ENCODE measurements at regions not wholly inside any gene's neighbourhood (a gene's known extent, or its start where the extent isn't known, plus 50 kb on each side); places are given as distances from the start of the nearest gene placed in this dataset.

DNA sequence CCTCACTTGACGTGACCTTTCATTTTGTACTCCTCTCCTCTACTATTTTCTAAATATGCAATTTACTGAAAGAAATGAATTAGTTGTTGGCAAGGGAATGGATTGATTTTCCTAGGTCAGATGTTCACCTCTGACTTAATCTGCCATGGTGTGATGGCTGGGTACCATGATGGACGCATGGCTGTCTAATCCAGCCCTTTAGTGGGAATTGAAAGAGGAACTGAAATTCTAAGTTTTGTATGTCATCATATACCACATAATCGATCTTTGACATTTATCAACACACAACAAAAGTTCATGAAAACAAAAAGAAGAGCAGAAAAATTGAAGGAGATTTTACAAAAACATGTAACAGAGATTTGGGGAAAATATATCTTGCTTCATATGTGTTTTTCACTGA, 331.3 kb upstream of the SNX7 start:
- DNase-seq (ENCODE audit: low read depth) = no peak

DNA sequence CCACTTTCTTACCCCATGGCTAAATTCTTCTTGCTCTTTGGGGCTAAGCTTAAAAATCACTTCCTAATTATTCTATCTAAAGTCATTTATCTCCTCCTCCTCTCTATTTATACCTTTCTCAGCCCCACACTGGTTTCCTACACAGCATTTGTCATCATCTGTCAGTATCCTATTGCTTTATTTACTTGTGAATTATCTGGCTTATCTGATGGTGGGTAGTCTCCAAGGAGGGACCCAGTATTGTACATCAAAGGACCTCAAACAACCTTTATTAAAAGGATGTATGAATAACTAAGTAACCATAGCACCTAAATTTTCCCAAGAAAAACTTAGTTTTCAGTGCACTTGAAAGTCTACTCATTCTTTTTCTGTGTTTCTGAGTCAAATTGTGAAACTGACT, 332.7 kb upstream of the SNX7 start:
- no peak for DNase-seq (ENCODE audit: low read depth)

DNA sequence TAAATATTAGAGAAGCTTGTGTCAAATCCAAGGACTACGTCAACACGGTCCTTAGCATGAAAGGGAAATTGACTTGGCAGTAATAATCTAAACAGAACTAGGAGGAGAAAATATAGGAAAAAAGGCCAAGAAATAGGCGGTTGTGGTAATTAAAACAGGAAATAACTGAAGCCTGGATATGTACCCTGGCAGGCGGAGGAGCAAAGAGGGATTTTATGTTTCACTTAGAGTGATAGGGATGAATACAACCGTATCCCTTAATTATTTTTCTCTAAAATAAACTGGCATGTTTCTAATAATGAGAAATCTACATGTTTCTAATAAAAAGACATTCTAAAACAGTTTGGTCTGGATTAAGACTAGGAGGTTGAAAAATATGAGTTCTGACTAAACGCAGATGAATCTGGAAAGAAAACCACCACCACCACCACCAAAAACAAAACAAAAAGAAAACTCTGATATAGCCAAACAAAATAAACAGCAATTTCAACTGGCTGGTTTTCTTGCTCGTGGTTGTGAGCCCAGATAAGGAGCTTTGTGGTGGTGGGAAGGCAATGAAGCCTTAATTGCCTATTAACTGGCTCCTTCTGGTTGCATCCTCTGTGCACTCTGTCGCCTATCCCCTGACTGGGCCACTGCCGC, 334.2 kb upstream of the SNX7 start:
- peak; percentile 74 for DNase-seq (ENCODE audit: low read depth)

DNA sequence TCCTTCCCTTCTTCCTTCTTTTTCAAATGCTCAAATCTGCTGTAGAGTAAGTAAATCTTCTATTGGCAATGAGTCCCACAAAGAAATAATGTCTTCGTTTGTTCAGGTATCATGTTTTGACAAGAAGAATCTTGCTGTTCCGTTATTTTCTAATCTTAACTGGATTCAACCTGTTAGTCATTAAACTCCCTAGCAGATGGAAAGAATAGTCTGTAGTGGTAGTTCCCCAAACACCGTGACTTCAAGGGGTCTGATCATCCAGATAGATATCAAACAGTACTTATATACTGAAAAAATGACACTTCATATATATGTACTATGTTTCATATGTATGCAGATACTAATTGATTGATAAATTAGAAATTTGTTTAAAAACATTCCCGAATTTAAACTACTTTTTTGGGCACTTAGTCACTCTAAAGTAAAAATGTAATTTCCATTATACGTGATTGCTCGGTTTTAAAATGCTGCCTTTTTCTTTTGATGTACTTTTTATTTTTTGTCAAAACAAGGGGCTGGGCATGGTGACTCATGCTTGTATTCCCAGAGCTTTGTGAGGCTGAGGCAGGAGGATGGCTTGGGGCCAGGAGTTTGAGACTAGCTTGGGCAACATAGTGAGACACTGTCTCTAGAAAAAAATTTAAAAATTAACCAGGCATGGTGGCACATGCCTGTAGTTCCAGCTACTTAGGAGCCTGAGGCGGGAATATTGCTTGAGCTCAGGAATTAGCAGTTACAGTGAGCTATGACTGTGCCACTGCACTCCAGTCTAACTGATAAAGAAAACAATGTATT, 335.7 kb upstream of the SNX7 start:
- peak; percentile 97 for DNase-seq (ENCODE audit: low read depth)

DNA sequence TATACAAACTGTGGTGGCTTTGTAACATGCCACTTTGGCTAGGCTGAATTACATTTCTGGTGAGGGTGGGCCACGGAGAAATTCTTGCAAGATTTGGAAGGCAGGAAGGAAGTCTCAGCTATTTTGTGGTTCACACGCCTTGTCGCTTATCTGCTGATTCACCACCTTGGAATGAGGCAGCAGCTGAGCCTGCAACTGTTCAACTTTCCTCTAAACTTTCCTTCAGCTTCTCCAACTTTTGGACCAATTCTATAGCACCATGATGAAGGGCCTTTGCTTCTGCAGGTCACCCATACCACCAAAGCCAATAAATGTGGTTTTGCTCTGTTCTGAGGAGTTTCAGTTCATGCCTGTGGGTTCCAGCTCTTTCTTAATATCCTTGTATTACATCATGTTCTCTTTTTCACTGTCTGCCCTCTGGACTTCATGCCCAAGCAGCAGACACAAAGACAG, 337.6 kb upstream of the SNX7 start:
- DNase-seq (ENCODE audit: low read depth) = peak; percentile 98

DNA sequence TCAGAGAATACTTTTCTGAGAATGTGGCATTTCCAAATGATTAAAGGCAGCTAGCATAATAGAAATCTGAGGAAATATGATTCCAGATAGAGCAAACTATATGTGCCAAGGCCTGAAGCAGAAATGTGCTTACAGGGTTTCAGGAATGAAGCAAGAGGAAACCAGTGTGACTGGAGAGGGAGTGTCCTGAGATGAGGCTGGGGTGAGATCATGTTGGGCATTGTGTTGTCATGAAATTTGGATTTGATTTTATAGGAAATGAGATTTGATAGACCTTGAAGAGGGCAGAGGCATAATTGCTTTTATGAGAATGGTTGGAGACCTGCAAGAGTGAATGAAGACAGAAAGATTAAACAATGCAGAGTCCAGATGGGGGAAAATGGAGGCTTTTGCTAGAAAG, 338.1 kb upstream of the SNX7 start:
- DNase-seq (ENCODE audit: low read depth) = peak; percentile 92

DNA sequence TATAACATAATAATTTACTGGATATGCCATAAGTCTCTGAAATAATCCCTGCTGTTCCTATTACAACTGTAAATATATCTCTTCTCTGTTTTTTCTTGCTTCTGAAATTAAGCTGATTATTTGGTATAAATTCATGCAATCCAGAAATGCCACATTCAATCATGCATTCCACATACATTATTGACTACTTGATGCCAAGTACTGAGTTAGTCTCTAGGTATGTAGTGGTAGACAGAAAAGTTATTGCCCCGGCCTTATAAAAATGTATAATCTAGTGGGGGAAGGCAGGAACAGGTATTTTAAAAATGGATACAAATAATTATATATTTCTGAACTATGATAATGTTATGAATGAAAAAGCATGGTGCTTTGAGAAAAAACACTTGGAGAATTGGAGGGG, 338.6 kb upstream of the SNX7 start:
- DNase-seq (ENCODE audit: low read depth) = peak; percentile 74

DNA sequence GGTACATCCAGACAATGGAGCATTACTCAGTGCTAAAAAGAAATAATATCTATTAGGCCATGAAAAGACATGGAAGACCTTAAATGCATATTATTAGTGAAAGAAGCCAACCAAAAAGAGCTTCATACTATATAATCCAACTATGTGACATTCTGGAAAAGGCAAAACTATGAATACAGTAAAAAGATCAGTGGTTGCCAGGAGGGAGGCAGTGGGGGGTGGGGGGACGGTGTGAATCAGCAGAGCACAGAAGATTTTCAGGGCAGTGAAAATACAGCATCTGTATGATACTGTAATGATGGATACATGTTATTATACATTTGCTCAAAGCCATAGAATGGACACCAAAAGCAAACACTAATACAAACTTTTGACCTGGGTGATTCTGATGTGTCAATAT, 339.4 kb upstream of the SNX7 start:
- peak; percentile 39 for DNase-seq (ENCODE audit: low read depth)

DNA sequence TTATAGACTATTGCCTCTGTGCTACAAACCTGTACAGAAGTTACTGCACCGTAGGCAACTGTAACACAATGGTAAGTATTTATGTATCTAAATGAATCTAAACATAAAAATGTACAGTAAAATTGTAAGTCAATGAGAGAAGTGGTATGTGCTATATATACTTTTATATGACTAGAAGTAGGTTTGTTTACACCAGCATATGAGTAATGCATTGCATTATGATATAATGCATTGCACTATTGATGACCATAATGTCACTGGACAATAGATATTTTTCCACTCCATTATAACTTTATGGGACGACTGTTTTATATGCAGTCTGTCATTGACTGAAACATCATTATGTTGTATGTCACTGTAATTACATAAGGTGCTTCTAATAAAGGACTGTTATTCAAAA, 340.3 kb upstream of the SNX7 start:
- peak; percentile 59 for DNase-seq (ENCODE audit: low read depth)

DNA sequence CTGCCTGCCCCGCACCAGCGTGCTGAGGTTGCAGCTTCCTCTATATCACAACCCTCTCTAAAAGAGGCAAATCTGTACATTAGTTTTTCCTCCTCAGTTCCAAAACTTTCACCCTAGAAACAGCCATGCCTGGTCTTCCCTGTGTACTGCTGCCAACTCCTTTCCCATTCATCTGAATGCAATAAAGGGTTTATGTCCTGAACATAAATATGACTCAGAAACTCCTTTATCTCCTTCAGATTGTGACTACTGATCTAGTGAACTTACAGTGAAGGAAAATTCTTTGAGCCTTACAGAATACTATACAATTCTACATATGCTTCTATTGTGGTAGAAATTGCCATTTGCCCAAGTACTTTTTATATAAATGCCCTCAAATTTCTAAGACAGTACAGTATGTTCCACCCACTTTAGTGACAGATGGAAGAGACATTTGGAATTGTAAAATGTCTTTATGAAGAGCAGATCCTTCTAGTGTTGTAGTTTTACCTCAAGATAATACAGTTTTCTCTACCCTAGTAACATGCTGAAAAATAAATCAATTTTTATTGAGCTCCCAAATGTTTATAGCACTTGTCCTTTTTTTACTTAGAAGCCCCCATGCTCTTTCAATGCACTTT, 345.1 kb upstream of the SNX7 start:
- peak; percentile 73 for DNase-seq (ENCODE audit: low read depth)

DNA sequence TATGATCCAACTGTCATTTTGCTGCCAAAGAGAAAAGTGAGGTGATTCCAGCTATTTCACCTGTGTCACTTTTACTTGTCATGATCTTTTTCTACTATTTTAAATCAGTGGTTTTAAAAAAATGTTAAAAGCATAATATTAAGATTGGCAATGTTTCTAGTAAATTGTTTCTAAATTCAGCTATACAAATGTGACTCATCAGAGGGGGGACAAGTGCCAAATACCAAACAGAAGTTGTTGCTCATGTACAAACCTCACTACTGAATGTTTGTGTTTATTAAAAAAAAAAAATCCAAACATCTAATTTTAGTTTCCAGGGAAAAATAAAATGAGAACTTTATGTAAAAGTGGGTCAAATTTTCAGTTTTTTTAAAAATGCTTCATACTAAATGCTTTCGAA, 346.2 kb upstream of the SNX7 start:
- DNase-seq (ENCODE audit: low read depth) = peak; percentile 72

DNA sequence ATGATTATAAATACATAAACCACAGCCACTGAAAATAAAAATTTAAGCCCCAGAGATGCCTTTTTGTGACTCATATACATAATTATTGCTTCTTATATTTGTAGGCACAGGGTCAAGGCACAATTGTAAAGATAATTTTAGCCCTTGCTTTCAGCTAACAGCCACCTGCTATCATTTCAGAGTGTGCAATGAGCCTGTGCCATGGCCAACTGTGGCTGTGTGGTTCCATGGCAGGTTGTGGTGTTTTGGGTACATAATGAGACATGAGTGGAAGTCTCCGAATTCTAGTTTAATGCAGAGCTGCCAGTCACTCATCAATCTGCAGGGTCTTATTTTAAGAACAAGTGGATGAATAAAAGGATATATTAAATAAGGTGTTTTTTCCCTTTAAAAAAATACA, 346.9 kb upstream of the SNX7 start:
- no peak for DNase-seq (ENCODE audit: low read depth)

DNA sequence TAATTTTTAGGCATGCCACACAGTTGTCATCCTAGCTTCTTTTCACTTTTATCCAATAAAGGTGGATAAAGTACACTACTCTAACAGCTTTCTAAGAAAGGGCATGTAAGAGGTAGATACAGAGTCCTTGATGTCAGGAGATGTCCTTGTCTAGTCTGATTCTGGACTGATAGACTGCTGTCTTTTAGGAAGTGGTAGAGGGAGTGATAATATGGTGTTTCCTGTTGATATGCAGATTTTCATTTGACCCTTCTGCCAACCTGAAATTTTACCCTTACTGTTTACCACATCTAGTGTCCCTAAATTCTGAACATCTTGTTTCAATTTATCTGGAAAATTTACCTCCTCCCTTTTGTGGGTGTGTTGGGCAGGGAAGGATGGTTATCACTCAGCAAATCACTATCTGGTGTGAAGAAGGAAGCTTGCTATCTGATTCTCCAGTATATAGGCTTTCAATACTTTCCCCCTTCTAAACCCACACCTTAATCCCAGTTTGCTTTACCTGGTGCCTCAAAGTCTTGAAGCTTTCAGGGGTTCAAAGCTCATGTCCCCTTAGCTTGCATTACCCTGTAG, 354.9 kb upstream of the SNX7 start:
- DNase-seq (ENCODE audit: low read depth) = no peak

DNA sequence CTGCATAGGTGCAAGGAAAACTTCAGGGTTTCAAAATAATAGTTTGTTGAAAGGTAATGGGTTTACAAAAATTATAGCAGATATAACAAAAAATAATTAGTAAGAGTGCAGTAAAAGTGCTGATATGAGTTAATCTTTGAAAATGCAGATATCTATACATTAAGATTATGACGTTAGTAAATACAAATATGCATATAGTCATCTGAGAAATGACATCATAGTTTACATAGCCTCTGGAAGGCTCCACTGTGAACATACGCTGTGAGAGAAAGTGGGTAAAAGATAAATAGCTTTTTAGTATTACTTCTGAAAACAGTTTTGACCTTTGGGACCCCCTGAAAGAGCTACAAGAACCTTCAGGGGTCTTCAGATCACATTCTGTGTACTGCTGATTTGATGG, 356.2 kb upstream of the SNX7 start:
- DNase-seq (ENCODE audit: low read depth) = no peak

DNA sequence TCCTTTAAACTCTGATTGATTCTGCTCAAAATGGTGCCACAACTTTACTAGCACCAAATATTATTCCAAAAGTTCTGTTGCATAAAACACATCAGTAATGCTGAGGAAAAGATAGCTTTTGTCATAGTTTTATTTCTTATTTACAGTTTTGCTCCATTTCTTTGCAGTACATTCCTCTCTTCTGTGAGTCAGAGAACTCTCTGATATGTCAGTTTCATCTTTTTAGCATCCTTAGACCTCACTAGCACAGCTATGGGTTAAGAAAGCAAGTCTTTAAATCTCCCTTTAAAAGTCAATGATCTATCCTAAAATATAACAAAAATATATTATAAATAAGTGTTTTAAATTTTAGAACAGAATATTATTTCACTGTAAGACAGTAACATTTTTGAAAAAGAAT, 356.6 kb upstream of the SNX7 start:
- DNase-seq (ENCODE audit: low read depth) = peak; percentile 40

DNA sequence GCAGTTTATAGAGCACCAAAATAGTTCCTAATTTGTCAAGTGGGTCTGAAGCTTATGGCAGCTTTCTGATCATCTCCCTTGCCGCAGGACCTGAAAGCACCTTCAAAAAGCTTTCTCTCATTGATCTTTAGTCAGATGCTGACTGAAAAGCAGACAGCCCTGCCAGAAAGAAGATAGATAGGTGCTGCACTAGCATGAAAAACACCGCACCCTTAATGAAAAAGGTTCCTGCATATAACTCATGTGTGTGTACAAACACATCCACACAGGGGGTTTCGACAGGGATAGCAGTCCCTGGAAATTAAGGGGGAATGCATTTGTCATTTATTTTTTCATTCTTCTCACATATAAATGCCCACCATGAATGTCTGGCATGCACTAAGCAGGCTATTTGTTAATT, 361.7 kb upstream of the SNX7 start:
- DNase-seq (ENCODE audit: low read depth) = no peak

DNA sequence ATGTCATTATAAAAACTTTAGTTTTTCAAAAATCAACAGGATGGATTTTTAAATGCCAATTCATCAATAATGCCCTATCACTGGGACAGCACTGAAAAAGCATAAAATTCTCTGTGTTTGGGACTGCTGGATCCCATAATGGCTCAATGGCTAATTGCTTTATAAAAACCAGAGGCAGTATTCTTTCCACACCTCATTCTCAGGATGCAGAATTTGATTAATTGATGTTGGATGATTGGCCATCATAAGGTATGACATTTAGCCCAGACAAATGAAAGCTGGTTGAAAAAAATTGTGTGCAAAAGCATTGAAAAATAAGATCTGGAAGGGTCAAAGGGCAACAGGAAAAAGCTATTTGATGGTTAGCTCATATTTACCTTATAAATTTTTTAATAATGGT, 362.2 kb upstream of the SNX7 start:
- no peak for DNase-seq (ENCODE audit: low read depth)

DNA sequence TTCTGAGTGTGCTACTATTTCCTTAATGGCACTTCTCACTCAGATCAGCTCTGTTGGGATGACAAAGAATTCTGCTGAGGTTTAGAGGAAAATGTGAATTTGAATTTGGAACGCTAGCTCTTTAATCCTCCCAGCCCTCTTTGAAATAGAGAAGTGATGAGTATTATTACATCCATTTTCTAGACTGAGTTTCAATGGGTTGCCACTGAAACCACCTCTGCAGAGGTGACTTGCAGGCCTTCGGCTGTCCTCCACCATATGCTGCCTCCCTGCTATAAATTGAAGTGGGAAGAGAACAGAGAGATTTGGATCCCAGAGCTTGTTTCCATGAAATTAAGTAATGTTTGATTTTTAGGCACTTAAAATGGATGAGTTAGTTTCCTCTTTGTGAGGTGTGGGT, 363.2 kb upstream of the SNX7 start:
- DNase-seq (ENCODE audit: low read depth) = no peak

DNA sequence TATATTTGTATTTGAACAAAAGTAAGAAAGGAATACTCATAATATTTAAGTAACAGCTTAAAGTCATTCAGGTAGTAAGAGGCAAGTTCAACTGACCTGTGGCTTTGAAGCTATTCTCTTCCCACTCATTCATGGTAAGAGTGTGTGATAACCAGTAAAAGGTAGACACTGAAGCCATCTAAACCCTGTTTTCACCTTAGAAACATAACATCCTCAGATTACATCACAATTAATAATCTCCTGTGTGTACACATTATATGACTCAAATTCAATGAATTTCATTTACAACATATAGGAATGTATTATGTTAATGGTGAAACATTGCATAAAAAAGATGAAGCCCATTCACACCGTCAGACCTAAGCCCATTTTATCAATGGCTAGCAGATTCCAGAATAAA, 364.8 kb upstream of the SNX7 start:
- peak; percentile 28 for DNase-seq (ENCODE audit: low read depth)

DNA sequence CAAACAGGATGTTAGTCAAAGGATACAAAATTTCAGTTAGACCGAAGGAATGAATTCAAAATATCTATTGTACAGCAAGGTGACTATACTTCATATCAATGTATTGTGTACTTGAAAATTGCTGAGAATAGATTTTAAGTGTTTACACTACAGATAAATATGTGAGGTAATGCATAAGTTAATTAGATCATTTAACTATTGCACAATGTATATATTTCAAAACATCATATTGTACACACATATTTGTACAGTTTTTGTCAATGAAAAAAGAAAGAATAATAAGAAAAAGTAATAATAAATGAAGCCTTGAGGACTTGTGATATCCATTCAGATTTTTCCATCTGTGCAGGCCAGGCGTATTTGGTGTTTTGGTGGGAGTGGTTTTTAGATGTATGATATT, 367.4 kb upstream of the SNX7 start:
- peak; percentile 12 for DNase-seq (ENCODE audit: low read depth)

DNA sequence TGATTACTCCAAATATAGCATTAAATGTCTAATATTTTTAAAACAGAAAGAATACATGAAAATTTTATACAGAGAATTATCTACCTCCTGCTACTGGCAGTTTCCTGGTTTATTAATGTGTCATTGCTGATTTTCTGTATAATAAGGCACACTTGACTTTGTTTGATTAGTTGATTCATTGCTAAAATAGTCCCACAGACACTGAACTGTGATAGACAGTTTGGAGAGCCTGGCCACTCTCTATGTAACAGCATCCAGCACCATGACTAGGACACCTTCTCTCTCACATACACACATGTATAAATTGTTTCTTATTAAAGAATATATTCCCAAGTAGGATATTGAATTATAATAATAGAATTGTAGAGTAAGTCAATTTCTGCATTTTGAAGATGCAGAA, 368.5 kb upstream of the SNX7 start:
- no peak for DNase-seq (ENCODE audit: low read depth)

DNA sequence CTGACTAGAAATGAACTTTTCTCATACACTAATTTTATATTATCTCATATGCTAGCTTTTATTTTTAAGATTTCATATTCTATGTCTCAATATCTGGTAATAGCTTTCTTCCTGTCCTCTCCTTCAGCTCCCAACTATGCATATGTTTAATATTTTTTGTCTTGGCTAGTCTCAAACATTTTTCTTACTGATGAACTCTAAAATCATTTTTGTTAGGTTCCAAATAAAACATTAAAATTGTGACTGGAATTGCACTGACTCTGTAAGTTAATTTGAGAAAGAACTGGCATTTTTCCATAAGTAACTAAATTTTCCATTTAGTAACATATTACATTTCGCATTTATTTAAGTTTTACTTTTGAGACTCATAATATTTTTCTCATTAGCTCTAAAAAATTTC, 368.5 kb upstream of the DPYD start:
- DNase-seq (ENCODE audit: low read depth) = no peak

DNA sequence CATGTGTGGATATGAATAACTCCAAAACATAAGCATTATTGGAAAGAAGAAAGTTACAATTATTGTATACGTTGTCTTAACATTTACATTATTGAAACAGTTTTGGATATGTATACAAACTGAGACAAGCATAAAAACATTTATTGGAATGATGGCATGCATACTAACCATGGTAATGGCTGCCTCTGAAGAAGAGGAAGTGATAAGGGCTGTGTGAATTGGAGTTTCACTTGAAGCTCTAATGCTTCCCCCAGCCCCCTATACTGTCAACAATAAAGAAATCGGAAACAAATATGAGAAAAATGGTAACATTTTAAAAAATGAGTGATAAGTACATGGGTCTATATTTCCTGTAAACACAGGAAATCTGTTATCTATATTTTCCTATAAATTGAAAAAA, 367.7 kb upstream of the DPYD start:
- no peak for DNase-seq (ENCODE audit: low read depth)

Measured in ELR (cell line).